GM23338 (cell line): ENCODE measurements at regions not wholly inside any gene's neighbourhood (a gene's known extent, or its start where the extent isn't known, plus 50 kb on each side); places are given as distances from the start of the nearest gene placed in this dataset.
A peak's percentile ranks its signal among the peaks of the same experiment; 100 is the strongest.

Experiments used
- ATAC-seq: fragments of 200-7000 bp; cut with Tn5 transposase; 3 replicates; pipeline ENCODE4 v1.9.1; 2020
- DNase-seq: peaks from one replicate; pipeline ENCODE4 v3.0.0-alpha.2; 2015; ENCODE audit warnings: low spot score
- H2AFZ ChIP-seq: fragments of 200-600 bp; sonication (generic); 2 replicates; pipeline ENCODE4 v1.8.0; 2016; ENCODE audit warnings: antibody characterized with exemption, mild to moderate bottlenecking, moderate library complexity
- H3F3A ChIP-seq: fragments of 200-600 bp; sonication (generic); replicated peaks from 2 replicates; pipeline ENCODE4 v1.8.0; 2017; ENCODE audit warnings: antibody characterized with exemption, mixed run types, low read depth
- H3K27ac ChIP-seq: fragments of 200-600 bp; sonication (generic); 2 replicates; pipeline ENCODE4 v1.6.1; 2016; ENCODE audit warnings: low read depth
- H3K27me3 ChIP-seq: fragments of 200-600 bp; sonication (generic); 2 replicates; pipeline ENCODE4 v1.8.0; 2016; ENCODE audit warnings: mild to moderate bottlenecking, mixed run types, moderate library complexity; ENCODE audit not compliant: insufficient read depth
- H3K36me3 ChIP-seq: fragments of 200-600 bp; sonication (generic); 2 replicates; pipeline ENCODE4 v1.8.0; 2016; ENCODE audit warnings: mild to moderate bottlenecking; ENCODE audit not compliant: insufficient read depth
- H3K4me1 ChIP-seq: fragments of 200-600 bp; sonication (generic); 2 replicates; pipeline ENCODE4 v1.8.0; 2016; ENCODE audit warnings: mild to moderate bottlenecking, moderate library complexity; ENCODE audit not compliant: insufficient read depth
- H3K4me2 ChIP-seq: fragments of 200-600 bp; sonication (generic); 2 replicates; pipeline ENCODE4 v1.7.1; 2017; ENCODE audit warnings: mixed run types
- H3K4me3 ChIP-seq: fragments of 200-600 bp; sonication (generic); 2 replicates; pipeline ENCODE4 v1.6.1; 2016; ENCODE audit warnings: mixed run types
- H3K79me2 ChIP-seq: fragments of 200-600 bp; sonication (generic); replicated peaks from 2 replicates; pipeline ENCODE4 v1.8.0; 2017; ENCODE audit warnings: mild to moderate bottlenecking; ENCODE audit not compliant: insufficient read depth
- H3K9me2 ChIP-seq: fragments of 200-600 bp; sonication (generic); 2 replicates; pipeline ENCODE4 v1.8.0; 2017; ENCODE audit not compliant: insufficient read depth
- H4K20me1 ChIP-seq: fragments of 200-600 bp; sonication (generic); replicated peaks from 2 replicates; pipeline ENCODE4 v1.8.0; 2017; ENCODE audit warnings: mild to moderate bottlenecking; ENCODE audit not compliant: insufficient read depth
- H3K27ac Mint-ChIP-seq: 2 replicates; pipeline ENCODE4 v1.8.0; 2020; ENCODE audit warnings: inconsistent platforms, mild to moderate bottlenecking, moderate library complexity, mixed read lengths
- H3K27me3 Mint-ChIP-seq: 3 replicates; pipeline ENCODE4 v1.8.0; 2022; ENCODE audit warnings: low read depth, mild to moderate bottlenecking, moderate library complexity, mixed read lengths, inconsistent platforms; ENCODE audit not compliant: insufficient read depth, poor library complexity
- H3K36me3 Mint-ChIP-seq: 3 replicates; pipeline ENCODE4 v1.8.0; 2021; ENCODE audit warnings: low read depth, mild to moderate bottlenecking, inconsistent platforms, moderate library complexity, mixed read lengths
- H3K4me1 Mint-ChIP-seq: 3 replicates; pipeline ENCODE4 v1.8.0; 2020; ENCODE audit warnings: mild to moderate bottlenecking, inconsistent platforms, mixed read lengths
- H3K4me3 Mint-ChIP-seq: 3 replicates; pipeline ENCODE4 v1.8.0; 2021; ENCODE audit warnings: moderate library complexity, mild to moderate bottlenecking, inconsistent platforms, mixed read lengths
- H3K9me3 Mint-ChIP-seq: 3 replicates; pipeline ENCODE4 v1.8.0; 2020; ENCODE audit warnings: moderate library complexity, mild to moderate bottlenecking, inconsistent platforms, mixed read lengths
- CREB1 ChIP-seq: fragments of 250-450 bp; sonication (Bioruptor Pico); IDR thresholded peaks from 2 replicates; pipeline ENCODE4 v1.5.0; 2020; ENCODE audit warnings: low read depth, mild to moderate bottlenecking, moderate library complexity
- EZH2 ChIP-seq: fragments of 200-600 bp; sonication (generic); IDR thresholded peaks from one replicate; pipeline ENCODE4 v1.8.0; 2017; ENCODE audit warnings: antibody characterized with exemption, mild to moderate bottlenecking, low read depth; ENCODE audit not compliant: unreplicated experiment
- EZH2phosphoT487 ChIP-seq: fragments of 200-600 bp; sonication (generic); IDR thresholded peaks from one replicate; pipeline ENCODE4 v1.8.1; 2018; ENCODE audit warnings: antibody characterized with exemption; ENCODE audit not compliant: unreplicated experiment
- JUNB ChIP-seq: IDR thresholded peaks from one replicate; pipeline ENCODE4 v1.6.1; 2016; ENCODE audit warnings: antibody characterized with exemption; ENCODE audit not compliant: unreplicated experiment
- NANOG ChIP-seq: IDR thresholded peaks from 2 replicates; pipeline ENCODE4 v1.6.1; 2016; ENCODE audit warnings: antibody characterized with exemption, borderline replicate concordance
- POLR2AphosphoS5 ChIP-seq: IDR thresholded peaks from 2 replicates; pipeline ENCODE4 v1.6.1; 2016; ENCODE audit warnings: antibody characterized with exemption, low read depth
- STAT1 ChIP-seq: IDR thresholded peaks from one replicate; pipeline ENCODE4 v1.6.1; 2016; ENCODE audit warnings: antibody characterized with exemption; ENCODE audit not compliant: unreplicated experiment
- ZNF114 ChIP-seq: fragments of 250-450 bp; sonication (Bioruptor Pico); IDR thresholded peaks from 2 replicates; pipeline ENCODE4 v1.5.0; 2020; ENCODE audit warnings: mild to moderate bottlenecking, moderate library complexity
- ZNF331 ChIP-seq: fragments of 250-450 bp; sonication (Bioruptor Pico); IDR thresholded peaks from 2 replicates; pipeline ENCODE4 v1.5.0; 2020; ENCODE audit warnings: low read depth, mild to moderate bottlenecking, moderate library complexity
- TF ChIP-seq, protein P1 (sequence below), 2 experiments: fragments of 200-600 bp in 1 of 2; sonication (generic) in 1 of 2; conservative IDR thresholded peaks; 2 replicates each; pipeline versions ENCODE4 v1.5.1 to v1.6.1; 2016 to 2017; ENCODE audit warnings: antibody characterized with exemption in 2 of 2, low read depth in 2 of 2, mild to moderate bottlenecking in 2 of 2, moderate library complexity in 1 of 2
- TF ChIP-seq, protein P2 (sequence below): IDR thresholded peaks from 2 replicates; pipeline ENCODE4 v1.6.1; 2016; ENCODE audit warnings: antibody characterized with exemption
- TF ChIP-seq, protein P3 (sequence below): IDR thresholded peaks from one replicate; pipeline ENCODE4 v1.6.1; 2018; ENCODE audit warnings: antibody characterized with exemption; ENCODE audit not compliant: unreplicated experiment
- TF ChIP-seq, protein P4 (sequence below): fragments of 250-450 bp; sonication (Bioruptor Pico); IDR thresholded peaks from 2 replicates; pipeline ENCODE4 v1.5.0; 2020; ENCODE audit warnings: mild to moderate bottlenecking, moderate library complexity

DNA sequence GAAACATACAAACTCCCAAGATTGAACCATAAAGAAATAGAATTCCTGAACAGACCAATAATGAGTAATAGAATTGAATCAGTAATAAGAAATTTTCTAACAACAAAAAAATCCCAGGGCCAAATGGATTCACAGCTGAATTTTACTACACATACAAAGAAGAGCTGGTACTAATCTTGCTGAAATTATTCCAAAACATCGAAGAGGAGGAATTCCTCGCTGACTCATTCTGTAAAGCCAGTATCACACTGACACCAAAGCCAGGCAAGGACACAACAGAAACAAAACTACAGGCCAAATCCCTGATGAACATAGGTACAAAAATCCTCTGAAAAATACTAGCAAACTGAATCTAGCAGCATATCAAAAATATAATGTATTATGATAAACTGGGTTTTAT, 367.8 kb upstream of the CLEC14A start:
- Mint-ChIP-seq H3K4me3 (no peak overlapping the region), H3K27me3 (peaks cover 4% of the 10 kb centered on the region), H3K4me1 (no peaks in the 10 kb centered on the region), H3K36me3 (peaks cover 20% of the 10 kb centered on the region), H3K9me3 (peaks cover 34% of the 10 kb centered on the region), H3K27ac (0 out of 2 replicates have a peak overlapping the region, but pooled peaks have one; percentile 20)
- Histone ChIP-seq H4K20me1 (no peaks in the 10 kb centered on the region), H3K4me1 (no peaks in the 10 kb centered on the region), H3K36me3 (no peaks in the 10 kb centered on the region; the same call in 1 of the 2 replicates), H3K27ac (no peak overlapping the region), H3K9me2 (peaks cover 12% of the 10 kb centered on the region), H3K79me2 (no peaks in the 10 kb centered on the region), H3K4me2 (no peak overlapping the region), H2AFZ (no peak overlapping the region), H3K4me3 (no peak overlapping the region), H3F3A (no peaks in the 10 kb centered on the region), H3K27me3 (no peaks in the 10 kb centered on the region)
- TF ChIP-seq EZH2phosphoT487 (no peak), STAT1 (no peak), POLR2AphosphoS5 (no peak), EZH2 (no peak), JUNB (no peak), CREB1 (CRISPR knock-in tag) (no peak), ZNF331 (no peak), ZNF114 (CRISPR knock-in tag) (no peak), NANOG (no peak)
- TF ChIP-seq, protein P1, sequence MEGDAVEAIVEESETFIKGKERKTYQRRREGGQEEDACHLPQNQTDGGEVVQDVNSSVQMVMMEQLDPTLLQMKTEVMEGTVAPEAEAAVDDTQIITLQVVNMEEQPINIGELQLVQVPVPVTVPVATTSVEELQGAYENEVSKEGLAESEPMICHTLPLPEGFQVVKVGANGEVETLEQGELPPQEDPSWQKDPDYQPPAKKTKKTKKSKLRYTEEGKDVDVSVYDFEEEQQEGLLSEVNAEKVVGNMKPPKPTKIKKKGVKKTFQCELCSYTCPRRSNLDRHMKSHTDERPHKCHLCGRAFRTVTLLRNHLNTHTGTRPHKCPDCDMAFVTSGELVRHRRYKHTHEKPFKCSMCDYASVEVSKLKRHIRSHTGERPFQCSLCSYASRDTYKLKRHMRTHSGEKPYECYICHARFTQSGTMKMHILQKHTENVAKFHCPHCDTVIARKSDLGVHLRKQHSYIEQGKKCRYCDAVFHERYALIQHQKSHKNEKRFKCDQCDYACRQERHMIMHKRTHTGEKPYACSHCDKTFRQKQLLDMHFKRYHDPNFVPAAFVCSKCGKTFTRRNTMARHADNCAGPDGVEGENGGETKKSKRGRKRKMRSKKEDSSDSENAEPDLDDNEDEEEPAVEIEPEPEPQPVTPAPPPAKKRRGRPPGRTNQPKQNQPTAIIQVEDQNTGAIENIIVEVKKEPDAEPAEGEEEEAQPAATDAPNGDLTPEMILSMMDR (conservative IDR thresholded peaks at IDR 0.05; ENCODE audit: low read depth in 2 of 2) = no peak
- TF ChIP-seq, protein P2, sequence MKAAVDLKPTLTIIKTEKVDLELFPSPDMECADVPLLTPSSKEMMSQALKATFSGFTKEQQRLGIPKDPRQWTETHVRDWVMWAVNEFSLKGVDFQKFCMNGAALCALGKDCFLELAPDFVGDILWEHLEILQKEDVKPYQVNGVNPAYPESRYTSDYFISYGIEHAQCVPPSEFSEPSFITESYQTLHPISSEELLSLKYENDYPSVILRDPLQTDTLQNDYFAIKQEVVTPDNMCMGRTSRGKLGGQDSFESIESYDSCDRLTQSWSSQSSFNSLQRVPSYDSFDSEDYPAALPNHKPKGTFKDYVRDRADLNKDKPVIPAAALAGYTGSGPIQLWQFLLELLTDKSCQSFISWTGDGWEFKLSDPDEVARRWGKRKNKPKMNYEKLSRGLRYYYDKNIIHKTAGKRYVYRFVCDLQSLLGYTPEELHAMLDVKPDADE = no peak
- TF ChIP-seq, protein P3, sequence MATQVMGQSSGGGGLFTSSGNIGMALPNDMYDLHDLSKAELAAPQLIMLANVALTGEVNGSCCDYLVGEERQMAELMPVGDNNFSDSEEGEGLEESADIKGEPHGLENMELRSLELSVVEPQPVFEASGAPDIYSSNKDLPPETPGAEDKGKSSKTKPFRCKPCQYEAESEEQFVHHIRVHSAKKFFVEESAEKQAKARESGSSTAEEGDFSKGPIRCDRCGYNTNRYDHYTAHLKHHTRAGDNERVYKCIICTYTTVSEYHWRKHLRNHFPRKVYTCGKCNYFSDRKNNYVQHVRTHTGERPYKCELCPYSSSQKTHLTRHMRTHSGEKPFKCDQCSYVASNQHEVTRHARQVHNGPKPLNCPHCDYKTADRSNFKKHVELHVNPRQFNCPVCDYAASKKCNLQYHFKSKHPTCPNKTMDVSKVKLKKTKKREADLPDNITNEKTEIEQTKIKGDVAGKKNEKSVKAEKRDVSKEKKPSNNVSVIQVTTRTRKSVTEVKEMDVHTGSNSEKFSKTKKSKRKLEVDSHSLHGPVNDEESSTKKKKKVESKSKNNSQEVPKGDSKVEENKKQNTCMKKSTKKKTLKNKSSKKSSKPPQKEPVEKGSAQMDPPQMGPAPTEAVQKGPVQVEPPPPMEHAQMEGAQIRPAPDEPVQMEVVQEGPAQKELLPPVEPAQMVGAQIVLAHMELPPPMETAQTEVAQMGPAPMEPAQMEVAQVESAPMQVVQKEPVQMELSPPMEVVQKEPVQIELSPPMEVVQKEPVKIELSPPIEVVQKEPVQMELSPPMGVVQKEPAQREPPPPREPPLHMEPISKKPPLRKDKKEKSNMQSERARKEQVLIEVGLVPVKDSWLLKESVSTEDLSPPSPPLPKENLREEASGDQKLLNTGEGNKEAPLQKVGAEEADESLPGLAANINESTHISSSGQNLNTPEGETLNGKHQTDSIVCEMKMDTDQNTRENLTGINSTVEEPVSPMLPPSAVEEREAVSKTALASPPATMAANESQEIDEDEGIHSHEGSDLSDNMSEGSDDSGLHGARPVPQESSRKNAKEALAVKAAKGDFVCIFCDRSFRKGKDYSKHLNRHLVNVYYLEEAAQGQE = no peak
- TF ChIP-seq, protein P4, sequence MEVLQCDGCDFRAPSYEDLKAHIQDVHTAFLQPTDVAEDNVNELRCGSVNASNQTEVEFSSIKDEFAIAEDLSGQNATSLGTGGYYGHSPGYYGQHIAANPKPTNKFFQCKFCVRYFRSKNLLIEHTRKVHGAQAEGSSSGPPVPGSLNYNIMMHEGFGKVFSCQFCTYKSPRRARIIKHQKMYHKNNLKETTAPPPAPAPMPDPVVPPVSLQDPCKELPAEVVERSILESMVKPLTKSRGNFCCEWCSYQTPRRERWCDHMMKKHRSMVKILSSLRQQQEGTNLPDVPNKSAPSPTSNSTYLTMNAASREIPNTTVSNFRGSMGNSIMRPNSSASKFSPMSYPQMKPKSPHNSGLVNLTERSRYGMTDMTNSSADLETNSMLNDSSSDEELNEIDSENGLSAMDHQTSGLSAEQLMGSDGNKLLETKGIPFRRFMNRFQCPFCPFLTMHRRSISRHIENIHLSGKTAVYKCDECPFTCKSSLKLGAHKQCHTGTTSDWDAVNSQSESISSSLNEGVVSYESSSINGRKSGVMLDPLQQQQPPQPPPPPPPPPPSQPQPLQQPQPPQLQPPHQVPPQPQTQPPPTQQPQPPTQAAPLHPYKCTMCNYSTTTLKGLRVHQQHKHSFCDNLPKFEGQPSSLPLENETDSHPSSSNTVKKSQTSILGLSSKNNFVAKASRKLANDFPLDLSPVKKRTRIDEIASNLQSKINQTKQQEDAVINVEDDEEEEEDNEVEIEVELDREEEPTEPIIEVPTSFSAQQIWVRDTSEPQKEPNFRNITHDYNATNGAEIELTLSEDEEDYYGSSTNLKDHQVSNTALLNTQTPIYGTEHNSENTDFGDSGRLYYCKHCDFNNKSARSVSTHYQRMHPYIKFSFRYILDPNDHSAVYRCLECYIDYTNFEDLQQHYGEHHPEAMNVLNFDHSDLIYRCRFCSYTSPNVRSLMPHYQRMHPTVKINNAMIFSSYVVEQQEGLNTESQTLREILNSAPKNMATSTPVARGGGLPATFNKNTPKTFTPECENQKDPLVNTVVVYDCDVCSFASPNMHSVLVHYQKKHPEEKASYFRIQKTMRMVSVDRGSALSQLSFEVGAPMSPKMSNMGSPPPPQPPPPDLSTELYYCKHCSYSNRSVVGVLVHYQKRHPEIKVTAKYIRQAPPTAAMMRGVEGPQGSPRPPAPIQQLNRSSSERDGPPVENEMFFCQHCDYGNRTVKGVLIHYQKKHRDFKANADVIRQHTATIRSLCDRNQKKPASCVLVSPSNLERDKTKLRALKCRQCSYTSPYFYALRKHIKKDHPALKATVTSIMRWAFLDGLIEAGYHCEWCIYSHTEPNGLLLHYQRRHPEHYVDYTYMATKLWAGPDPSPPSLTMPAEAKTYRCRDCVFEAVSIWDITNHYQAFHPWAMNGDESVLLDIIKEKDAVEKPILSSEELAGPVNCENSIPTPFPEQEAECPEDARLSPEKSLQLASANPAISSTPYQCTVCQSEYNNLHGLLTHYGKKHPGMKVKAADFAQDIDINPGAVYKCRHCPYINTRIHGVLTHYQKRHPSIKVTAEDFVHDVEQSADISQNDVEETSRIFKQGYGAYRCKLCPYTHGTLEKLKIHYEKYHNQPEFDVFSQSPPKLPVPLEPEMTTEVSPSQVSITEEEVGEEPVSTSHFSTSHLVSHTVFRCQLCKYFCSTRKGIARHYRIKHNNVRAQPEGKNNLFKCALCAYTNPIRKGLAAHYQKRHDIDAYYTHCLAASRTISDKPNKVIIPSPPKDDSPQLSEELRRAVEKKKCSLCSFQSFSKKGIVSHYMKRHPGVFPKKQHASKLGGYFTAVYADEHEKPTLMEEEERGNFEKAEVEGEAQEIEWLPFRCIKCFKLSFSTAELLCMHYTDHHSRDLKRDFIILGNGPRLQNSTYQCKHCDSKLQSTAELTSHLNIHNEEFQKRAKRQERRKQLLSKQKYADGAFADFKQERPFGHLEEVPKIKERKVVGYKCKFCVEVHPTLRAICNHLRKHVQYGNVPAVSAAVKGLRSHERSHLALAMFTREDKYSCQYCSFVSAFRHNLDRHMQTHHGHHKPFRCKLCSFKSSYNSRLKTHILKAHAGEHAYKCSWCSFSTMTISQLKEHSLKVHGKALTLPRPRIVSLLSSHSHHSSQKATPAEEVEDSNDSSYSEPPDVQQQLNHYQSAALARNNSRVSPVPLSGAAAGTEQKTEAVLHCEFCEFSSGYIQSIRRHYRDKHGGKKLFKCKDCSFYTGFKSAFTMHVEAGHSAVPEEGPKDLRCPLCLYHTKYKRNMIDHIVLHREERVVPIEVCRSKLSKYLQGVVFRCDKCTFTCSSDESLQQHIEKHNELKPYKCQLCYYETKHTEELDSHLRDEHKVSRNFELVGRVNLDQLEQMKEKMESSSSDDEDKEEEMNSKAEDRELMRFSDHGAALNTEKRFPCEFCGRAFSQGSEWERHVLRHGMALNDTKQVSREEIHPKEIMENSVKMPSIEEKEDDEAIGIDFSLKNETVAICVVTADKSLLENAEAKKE (CRISPR knock-in tag) = no peak
- ATAC-seq = no peak
- DNase-seq = no peak
